ENCODE measurements at regions not wholly inside any gene's neighbourhood (a gene's known extent, or its start where the extent isn't known, plus 50 kb on each side); places are given as distances from the start of the nearest gene placed in this dataset.

DNA sequence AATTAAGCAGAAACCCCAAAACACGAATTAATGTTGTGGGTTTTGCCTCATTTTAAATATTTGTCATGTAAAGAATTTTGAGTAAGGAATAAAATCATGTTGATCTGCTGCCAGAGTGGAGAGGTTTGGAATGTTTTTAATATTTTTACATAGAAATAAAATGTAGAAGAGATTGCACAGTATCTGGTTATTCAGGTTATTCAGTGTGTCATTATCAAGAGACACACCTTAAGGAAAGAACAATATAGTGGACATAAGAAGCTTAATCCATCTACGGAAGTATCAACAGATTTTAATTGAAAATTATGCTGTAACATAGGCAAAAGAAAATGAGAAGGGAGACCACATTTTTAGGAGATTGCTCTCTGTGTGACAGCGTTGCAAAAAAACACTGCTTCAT, 410.4 kb downstream of the MED10 start:
- Histone ChIP-seq H3K4me3 (ENCODE audit: low read depth in 1 of 2, low read length in 2 of 2) (no peak overlapping the region), H3K79me2 (ENCODE audit: insufficient read depth, low read length) (no peaks in the 10 kb centered on the region), H3K9ac (ENCODE audit: low read depth, low read length) (no peak overlapping the region), H3K27ac (ENCODE audit: low read length) (no peak overlapping the region), H2AFZ (ENCODE audit: low read depth, low read length) (no peak overlapping the region), H3K4me2 (ENCODE audit: insufficient read depth, low read length) (no peak overlapping the region), H4K20me1 (ENCODE audit: insufficient read depth, low read length) (no peaks in the 10 kb centered on the region), H3K4me1 (ENCODE audit: insufficient read depth, low read length) (no peaks in the 10 kb centered on the region), H3K36me3 (ENCODE audit: insufficient read depth, low read length) (no peaks in the 10 kb centered on the region), H3K27me3 (ENCODE audit: insufficient read depth, low read length, poor library complexity) (no peaks in the 10 kb centered on the region), H3K9me3 (ENCODE audit: insufficient read depth, low read length, severe bottlenecking) (peaks cover 8% of the 10 kb centered on the region)
- TF ChIP-seq, protein P1, sequence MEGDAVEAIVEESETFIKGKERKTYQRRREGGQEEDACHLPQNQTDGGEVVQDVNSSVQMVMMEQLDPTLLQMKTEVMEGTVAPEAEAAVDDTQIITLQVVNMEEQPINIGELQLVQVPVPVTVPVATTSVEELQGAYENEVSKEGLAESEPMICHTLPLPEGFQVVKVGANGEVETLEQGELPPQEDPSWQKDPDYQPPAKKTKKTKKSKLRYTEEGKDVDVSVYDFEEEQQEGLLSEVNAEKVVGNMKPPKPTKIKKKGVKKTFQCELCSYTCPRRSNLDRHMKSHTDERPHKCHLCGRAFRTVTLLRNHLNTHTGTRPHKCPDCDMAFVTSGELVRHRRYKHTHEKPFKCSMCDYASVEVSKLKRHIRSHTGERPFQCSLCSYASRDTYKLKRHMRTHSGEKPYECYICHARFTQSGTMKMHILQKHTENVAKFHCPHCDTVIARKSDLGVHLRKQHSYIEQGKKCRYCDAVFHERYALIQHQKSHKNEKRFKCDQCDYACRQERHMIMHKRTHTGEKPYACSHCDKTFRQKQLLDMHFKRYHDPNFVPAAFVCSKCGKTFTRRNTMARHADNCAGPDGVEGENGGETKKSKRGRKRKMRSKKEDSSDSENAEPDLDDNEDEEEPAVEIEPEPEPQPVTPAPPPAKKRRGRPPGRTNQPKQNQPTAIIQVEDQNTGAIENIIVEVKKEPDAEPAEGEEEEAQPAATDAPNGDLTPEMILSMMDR (IDR thresholded peaks at IDR 0.05; ENCODE audit: borderline replicate concordance, extremely low read depth, low read length, poor library complexity, severe bottlenecking), result no peak
- no peak for TF ChIP-seq EZH2 (IDR thresholded peaks at IDR 0.05; ENCODE audit: borderline replicate concordance, low read depth, low read length, severe bottlenecking)
- no peak for ATAC-seq (ENCODE audit: insufficient read depth, low read depth)
- no peak for DNase-seq

DNA sequence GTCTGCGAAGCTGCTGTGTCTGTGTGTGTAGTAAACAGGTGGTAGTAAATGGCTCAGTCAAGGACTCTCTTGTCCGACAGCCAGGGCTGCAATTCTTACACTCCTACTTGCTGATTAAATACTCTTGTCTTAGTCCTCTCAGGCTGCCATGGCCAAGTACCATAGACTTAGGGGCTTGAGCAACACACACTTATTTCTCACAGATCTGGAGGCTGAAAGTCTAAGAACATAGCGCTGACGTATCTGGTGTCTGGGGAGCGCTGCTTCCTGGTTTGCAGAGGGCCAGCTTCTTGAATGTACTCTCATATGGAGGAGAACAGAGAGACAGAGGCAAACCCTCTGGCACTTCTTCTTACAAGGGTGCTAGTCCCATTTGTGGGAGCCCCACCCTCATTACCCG, 411.0 kb downstream of the MED10 start:
- H3K27ac ChIP-seq (ENCODE audit: low read length), result no peak overlapping the region
- no peaks in the 10 kb centered on the region for H3K4me1 ChIP-seq (ENCODE audit: insufficient read depth, low read length)
- H2AFZ ChIP-seq (ENCODE audit: low read depth, low read length), result no peak overlapping the region
- H3K9me3 ChIP-seq (ENCODE audit: insufficient read depth, low read length, severe bottlenecking), result peaks cover 8% of the 10 kb centered on the region
- no peak overlapping the region for H3K4me2 ChIP-seq (ENCODE audit: insufficient read depth, low read length)
- no peaks in the 10 kb centered on the region for H4K20me1 ChIP-seq (ENCODE audit: insufficient read depth, low read length)
- DNase-seq (no peak), ATAC-seq (ENCODE audit: insufficient read depth, low read depth) (no peak)
- no peaks in the 10 kb centered on the region for H3K27me3 ChIP-seq (ENCODE audit: insufficient read depth, low read length, poor library complexity)
- no peak overlapping the region for H3K9ac ChIP-seq (ENCODE audit: low read depth, low read length)
- H3K79me2 ChIP-seq (ENCODE audit: insufficient read depth, low read length), result no peaks in the 10 kb centered on the region
- TF ChIP-seq EZH2 (IDR thresholded peaks at IDR 0.05; ENCODE audit: borderline replicate concordance, low read depth, low read length, severe bottlenecking), result no peak
- TF ChIP-seq, protein P1 (IDR thresholded peaks at IDR 0.05; ENCODE audit: borderline replicate concordance, extremely low read depth, low read length, poor library complexity, severe bottlenecking), result no peak
- no peaks in the 10 kb centered on the region for H3K36me3 ChIP-seq (ENCODE audit: insufficient read depth, low read length)
- H3K4me3 ChIP-seq (ENCODE audit: low read depth in 1 of 2, low read length in 2 of 2), result no peak overlapping the region

DNA sequence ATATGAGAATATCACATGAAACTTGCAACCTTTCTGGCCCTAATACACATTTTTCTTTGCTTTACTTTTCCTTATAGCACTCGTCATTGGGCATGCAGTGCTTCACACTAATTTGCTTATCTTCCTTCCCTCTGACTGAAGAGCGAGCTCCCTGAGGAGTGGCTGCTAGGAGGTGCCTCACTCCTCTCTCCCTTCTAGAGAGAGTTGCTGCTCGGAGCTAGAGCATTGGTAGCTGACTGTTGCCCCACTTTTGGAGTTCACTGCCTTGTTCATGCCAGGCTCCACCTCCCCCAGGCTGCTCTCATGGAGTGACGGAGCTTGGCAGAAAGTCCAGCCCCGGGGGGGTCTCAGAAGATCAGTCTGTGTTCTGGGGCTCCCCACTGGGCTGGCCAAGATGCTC, 413.2 kb downstream of the MED10 start:
- Histone ChIP-seq H3K27ac (ENCODE audit: low read length) (no peak overlapping the region), H4K20me1 (ENCODE audit: insufficient read depth, low read length) (no peaks in the 10 kb centered on the region), H3K79me2 (ENCODE audit: insufficient read depth, low read length) (no peaks in the 10 kb centered on the region), H2AFZ (ENCODE audit: low read depth, low read length) (no peak overlapping the region), H3K9me3 (ENCODE audit: insufficient read depth, low read length, severe bottlenecking) (peaks cover 8% of the 10 kb centered on the region), H3K27me3 (ENCODE audit: insufficient read depth, low read length, poor library complexity) (no peaks in the 10 kb centered on the region), H3K9ac (ENCODE audit: low read depth, low read length) (no peak overlapping the region), H3K4me1 (ENCODE audit: insufficient read depth, low read length) (no peaks in the 10 kb centered on the region), H3K4me2 (ENCODE audit: insufficient read depth, low read length) (no peak overlapping the region), H3K36me3 (ENCODE audit: insufficient read depth, low read length) (no peaks in the 10 kb centered on the region), H3K4me3 (ENCODE audit: low read depth in 1 of 2, low read length in 2 of 2) (no peak overlapping the region)
- no peak for DNase-seq
- ATAC-seq (ENCODE audit: insufficient read depth, low read depth), result no peak
- no peak for TF ChIP-seq EZH2 (IDR thresholded peaks at IDR 0.05; ENCODE audit: borderline replicate concordance, low read depth, low read length, severe bottlenecking)
- TF ChIP-seq, protein P1 (IDR thresholded peaks at IDR 0.05; ENCODE audit: borderline replicate concordance, extremely low read depth, low read length, poor library complexity, severe bottlenecking), result no peak

DNA sequence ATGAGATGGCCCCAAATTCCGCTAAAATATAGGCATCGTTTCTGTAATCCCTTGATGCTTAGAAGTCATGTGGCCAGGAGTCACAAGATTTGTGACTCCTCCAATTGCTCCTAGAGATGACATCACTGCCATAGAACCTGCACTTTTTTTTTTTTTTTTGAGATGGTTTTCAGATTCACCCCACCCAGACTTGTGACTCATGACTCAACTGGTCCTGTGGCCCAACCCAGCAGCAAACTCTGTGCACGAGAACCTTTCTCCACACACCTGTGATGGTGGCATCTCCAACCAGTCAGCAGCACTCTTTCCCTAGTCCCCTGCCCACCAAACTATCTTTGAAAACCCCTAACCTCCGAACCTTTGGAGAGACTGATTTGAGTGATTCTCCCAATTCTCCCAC, 414.0 kb downstream of the MED10 start:
- H3K36me3 ChIP-seq (ENCODE audit: insufficient read depth, low read length), result no peaks in the 10 kb centered on the region
- H3K9me3 ChIP-seq (ENCODE audit: insufficient read depth, low read length, severe bottlenecking), result peaks cover 8% of the 10 kb centered on the region
- H2AFZ ChIP-seq (ENCODE audit: low read depth, low read length), result no peak overlapping the region
- H3K27me3 ChIP-seq (ENCODE audit: insufficient read depth, low read length, poor library complexity), result no peaks in the 10 kb centered on the region
- no peak overlapping the region for H3K27ac ChIP-seq (ENCODE audit: low read length)
- H3K4me1 ChIP-seq (ENCODE audit: insufficient read depth, low read length), result no peaks in the 10 kb centered on the region
- no peak overlapping the region for H3K4me3 ChIP-seq (ENCODE audit: low read depth in 1 of 2, low read length in 2 of 2)
- no peaks in the 10 kb centered on the region for H4K20me1 ChIP-seq (ENCODE audit: insufficient read depth, low read length)
- TF ChIP-seq EZH2 (IDR thresholded peaks at IDR 0.05; ENCODE audit: borderline replicate concordance, low read depth, low read length, severe bottlenecking), result no peak
- TF ChIP-seq, protein P1 (IDR thresholded peaks at IDR 0.05; ENCODE audit: borderline replicate concordance, extremely low read depth, low read length, poor library complexity, severe bottlenecking), result no peak
- no peak overlapping the region for H3K9ac ChIP-seq (ENCODE audit: low read depth, low read length)
- DNase-seq (no peak), ATAC-seq (ENCODE audit: insufficient read depth, low read depth) (no peak)
- H3K79me2 ChIP-seq (ENCODE audit: insufficient read depth, low read length), result no peaks in the 10 kb centered on the region
- no peak overlapping the region for H3K4me2 ChIP-seq (ENCODE audit: insufficient read depth, low read length)
